ENCODE measurements at regions not wholly inside any gene's neighbourhood (a gene's known extent, or its start where the extent isn't known, plus 50 kb on each side); places are given as distances from the start of the nearest gene placed in this dataset.

DNA sequence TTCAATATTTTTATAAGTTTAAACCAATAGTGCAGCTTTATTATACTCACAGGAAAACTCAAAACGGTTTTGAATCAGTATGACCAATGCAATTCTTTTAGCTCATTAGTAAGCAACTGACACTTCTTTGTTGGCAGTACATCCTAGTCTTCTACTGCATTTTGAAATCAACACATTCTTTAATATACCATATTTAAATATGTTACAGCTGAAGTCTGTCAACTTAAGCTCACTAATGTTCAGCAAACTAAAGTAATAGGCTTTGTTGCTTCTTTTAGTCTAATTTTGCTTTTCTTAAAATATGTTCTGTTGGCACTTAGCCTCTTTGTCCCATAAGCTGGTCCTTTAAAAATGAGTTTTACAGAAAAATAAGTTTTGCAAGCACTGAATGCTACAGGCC lies 55.4 kb upstream of the CCBE1 start:
- no peak for FAIRE-seq

GRCh38 chr18:59751186-59751585 lies 54.0 kb upstream of the CCBE1 start:
- no peak for FAIRE-seq

DNA sequence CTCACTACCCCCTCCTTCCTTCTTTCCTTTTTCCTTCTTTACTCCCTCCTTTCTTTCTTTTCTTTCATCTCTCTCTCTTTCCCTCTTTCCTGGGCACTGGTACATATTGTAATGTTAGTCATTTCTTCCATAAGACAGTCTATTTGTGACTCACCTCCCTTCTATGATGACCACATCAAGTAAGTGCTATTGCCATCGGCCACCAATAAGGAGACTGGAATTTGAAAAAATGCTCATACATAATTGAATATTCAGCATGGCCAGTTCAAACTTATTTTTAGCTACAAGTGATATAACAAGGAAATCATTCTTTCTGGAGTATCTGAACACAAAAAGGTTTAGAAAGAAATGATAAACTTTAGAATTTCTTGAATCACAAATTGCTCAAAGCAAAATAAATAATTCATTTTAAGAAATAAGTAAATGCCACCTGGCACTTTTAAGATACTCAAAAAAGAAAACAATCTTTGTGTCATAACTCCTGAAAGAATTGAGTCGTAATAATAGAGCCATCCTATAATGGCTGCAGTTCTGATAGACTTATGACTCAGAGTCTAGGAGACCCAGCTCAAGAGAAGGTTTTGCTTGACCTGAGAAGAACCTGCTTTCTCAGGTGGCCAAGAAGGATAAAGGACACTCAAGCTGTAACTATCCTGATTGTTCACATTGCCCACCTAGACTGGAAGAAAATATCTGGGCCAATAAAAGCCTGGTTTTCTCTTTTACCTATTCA lies 51.6 kb upstream of the CCBE1 start:
- no peak for FAIRE-seq

Measured in endometrium (tissue), 2 donors.